IPS DF 4.7 (cell line): ENCODE measurements at regions not wholly inside any gene's neighbourhood (a gene's known extent, or its start where the extent isn't known, plus 50 kb on each side); places are given as distances from the start of the nearest gene placed in this dataset.
"Not testable (repeated sequence)": the region's sequence is repeated elsewhere in the genome, so short reads cannot be mapped to it uniquely, and the experiment has no call there.

ENCODE experiments used
- DNase-seq: peaks from one replicate; pipeline ENCODE4 v3.0.0-alpha.2; 2013; ENCODE audit warnings: low spot score; ENCODE audit errors: extremely low read depth

GRCh38 chr2:34734662-34735061 is 1135.6 kb upstream of the FAM98A start:
- DNase-seq: peak; percentile 58

DNA sequence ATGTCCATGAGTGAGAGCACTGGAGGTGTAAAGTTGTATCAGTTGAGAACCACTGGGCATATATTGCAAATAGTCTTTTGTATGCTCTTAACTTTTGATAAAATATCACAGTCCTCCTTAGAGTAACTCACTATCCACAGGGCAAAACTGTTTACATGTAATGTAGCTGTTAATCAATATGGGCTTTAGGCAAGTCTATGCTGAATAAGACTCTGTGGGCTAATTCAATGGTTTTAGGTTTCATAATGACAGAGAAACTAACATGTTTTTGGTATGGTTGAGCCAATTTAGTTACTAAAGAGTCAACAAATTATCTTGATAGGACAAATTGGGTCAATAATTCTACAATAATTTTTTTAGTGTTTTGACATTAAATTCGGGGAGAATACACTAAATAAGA is 1134.9 kb upstream of the FAM98A start:
- no peak for DNase-seq

DNA sequence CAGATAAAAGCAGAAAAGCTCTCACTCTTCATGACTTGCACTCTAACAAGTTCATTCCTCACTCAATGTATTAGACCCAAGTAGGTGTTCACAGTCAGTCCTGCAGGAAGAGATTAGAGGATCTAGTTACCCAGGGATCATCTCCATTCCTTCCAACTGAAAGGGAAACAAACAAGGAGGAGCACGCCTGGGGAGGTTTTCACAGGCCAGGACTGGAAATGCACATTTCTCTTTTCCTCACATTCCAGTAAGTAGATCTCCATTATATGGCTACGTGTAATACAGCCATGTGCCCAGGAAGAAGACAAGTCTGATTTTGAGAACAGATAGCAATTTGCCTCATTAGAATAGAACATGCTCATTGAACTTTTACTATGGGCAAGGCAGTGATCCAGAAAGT is 1132.2 kb upstream of the FAM98A start:
- DNase-seq: no peak

GRCh38 chr2:34729845-34730244 is 1130.7 kb upstream of the FAM98A start:
- no peak for DNase-seq

DNA sequence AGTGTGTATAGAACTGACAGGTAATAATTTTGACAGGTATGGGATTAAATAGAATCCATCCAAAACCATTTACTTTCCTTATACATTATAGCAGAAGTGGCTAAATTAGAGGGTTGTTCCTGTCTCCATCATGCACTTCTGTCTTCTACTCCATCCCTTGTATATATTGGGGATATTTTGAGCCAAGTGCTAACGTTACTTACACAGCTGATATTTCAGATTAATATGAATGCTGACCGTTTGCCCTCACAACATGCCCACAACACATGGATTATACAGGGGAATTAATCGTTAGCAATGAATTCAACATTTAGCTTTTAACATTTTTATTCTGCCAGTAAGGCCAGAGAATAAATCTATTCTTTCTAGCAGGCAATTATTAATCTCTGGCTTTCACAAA is 1125.0 kb upstream of the FAM98A start:
- DNase-seq: no peak

- no peak for DNase-seq
Observed at GRCh38 chr2:34723683-34724082, 1124.6 kb upstream of the FAM98A start.

DNA sequence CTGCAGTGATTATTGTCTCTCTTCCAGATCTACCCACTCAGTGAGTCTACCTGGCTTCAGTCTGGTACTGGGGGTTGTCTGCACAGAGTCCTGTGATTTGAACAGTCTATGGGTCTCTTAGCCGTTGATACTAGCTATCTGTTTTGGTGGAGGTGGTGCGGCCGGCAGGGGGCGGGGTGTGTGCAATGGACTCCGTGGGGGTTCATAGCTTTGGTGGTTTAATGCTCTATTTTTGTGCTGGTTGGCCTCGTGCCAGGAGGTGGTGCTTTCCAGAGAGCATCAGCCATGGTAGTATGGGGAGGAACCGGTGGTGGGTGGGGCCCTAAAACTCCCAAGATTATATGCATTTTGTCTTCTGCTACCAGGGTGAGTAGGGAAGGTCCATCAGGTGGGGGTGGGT is 1120.1 kb upstream of the FAM98A start:
- no peak for DNase-seq

DNA sequence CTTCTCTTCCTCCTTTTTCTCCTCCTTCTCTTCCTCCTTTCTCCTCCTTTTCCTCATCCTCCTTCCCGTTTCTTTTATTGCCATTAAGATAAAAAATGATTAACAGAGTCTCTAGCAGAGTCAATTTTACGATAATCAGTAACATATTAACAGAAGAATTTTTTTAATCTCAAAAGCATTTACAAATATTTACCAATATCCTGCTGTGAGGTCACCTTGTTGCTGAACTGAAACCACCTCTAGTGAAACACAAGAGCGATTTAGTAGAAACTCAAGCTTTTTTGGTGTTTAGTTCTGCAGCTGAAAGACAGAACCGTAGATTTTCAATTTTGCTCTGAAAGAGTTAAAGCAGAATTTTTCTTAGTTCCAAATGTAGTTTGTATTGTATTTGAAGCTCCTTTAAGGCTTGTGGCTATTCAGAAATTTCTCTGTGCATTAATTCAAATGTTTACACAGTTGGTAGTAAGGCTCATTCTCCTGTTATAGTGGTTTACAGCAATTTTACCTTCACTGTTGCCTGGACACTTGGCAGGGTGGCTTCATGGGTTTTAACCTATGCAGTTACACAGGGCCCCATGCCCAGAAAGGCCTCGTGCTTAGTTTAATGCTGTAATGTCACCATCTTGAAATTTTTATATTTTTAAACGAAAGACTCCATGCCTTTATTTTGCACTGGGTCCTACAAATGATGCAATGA is 1106.6 kb upstream of the FAM98A start:
- no peak for DNase-seq

GRCh38 chr2:34703292-34703691 is 1104.2 kb upstream of the FAM98A start:
- DNase-seq: no peak

DNA sequence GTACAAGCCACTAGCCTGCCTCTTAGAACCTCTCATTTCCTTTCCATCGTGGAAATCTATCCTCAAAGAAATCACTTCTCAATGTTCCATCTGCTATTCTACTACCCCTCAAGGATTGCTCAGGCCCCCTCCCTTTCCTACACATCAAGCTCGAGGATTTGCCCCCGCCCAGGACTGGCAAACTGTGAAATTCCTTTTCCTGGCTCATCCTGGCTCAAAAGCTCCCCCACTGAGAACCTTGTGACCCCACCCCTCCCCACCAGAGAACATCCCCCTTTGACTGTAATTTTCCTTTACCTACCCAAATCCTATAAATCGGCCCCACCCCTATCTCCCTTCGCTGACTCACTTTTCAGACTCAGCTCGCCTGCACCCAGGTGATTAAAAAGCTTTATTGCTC is 1103.3 kb upstream of the FAM98A start:
- DNase-seq: not testable (repeated sequence)

DNA sequence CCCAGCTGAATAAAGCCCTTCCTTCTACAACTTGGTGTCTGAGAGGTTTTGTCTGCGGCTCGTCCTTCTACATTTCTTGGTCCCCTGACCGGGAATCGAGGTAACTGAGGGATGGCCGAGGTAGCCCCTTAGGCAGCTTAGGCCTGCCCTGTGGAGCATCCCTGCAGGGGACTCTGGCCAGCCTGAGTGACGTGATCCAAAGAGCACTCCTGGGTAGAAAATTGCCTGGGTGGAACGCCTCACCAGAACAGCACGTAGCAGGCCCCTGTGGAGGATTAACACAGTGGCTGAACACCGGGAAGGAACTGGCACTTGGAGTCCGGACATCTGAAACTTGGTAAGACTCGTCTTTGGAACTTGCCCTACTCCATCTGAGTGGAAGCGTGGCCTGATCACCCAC is 1078.5 kb upstream of the FAM98A start:
- DNase-seq: not testable (repeated sequence)

DNA sequence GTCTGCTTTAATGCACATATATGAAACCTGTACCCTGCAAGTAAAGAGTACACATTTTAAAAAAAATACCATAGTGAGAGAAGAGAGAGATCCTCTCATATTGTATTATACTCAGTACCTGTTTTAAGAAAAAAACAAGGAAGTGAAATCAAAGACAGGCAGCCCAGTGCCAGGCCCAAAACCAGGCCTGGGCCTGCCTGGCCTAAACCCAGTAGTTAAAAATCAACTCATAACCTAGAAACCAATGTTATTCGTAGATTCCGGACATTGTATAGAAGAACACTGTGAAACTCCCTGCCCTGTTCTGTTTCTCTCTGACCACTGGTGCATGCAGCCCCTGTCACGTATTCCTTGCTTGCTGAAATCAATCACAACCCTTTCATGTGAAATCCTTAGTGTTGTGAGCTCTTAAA is 1078.0 kb upstream of the FAM98A start:
- DNase-seq: not testable (repeated sequence)

DNA sequence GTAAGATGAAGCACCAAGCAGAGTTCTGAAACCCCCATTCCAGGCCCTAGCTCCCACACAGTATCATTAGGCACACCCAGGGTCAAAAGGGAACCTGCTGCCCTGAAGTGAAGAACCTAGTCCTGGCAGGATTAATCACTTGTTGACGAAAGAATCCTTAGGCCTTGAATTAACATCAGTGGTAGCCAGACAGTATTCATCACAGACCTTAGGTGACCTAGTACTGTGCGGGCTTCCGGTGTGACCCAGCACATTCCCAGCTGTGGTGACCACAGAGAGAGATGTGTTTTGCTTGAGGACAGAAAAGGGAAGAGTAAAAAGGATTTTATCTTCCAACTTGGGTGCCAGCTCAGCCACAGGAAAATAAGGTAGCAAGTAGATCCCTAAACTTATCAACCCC is 1071.4 kb upstream of the FAM98A start:
- DNase-seq: no peak

DNA sequence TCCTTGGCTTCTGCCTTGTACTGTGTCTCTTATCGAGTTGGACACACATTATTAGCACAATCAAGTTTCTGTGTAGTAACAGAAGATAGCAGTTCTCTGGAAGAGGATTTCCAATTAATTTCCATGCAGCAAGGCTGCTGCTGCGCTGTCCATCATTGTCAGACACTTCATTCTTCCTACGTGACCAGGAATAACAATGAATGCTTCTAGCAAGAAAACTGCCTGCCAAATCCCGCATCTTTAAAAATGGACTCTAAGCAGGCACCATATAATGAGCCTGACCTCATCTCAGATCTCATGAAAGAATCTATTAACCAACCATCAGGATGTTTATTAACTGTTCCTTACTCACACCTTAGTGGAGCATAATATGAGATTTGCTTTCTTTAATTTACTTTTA is 1067.7 kb upstream of the FAM98A start:
- DNase-seq: no peak

DNA sequence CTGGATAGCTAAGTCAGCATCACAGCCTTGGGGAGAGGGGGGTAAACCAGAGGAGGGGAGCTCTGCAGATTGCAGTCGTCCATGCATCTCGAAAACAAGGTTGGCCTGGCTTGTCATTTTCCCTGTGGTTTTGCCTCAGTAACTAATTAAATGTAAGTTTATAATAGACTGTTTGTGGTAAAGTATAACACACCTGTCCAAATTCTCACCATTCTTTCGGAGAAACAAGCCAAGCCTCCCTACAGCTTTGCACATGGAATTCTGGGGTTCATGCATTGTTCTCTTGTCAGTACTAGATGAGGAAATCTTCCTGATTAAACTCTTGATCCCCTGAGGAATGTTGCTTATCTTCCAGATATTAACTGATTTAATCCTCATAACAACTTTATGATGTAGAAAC is 1065.2 kb upstream of the FAM98A start:
- DNase-seq: no peak

DNA sequence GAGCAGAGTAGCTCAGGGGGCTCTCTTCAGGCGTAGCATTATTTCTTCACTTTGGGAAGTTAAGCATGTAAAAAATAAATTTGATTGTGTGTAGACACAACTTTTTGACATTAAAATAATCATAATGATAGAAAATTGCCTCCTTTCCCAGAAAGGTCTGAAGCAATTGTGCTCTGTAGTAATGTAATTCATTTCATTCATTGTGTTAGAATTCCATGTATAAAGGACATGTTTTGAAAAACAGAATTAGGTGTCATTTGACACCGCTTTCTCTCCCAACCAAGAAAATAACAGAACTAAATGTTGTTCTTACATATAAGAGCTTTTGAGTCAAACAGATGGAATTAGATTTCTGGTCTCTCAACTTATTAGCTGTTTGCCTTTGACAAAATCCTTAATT is 1064.2 kb upstream of the FAM98A start:
- DNase-seq: no peak

DNA sequence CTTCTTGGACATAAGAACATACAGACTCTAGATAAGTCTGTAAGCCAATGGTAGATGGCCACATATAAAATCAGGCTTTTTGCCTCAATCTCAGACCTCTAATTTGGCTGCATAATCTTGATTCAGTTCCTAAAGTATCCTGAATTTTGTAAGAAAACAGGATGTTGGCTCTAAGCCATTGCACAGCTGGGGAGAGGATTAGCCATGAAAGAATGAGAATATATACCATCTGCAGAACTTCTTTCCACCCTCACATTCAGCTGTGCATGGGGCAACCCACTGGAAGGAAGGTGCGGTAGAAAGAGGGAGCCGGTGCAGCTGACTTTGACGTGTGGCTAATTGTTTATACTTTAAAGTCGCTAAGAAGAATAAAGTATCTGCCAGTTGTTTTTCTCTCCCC is 1061.6 kb upstream of the FAM98A start:
- DNase-seq: no peak

GRCh38 chr2:34656632-34657031 is 1057.5 kb upstream of the FAM98A start:
- no peak for DNase-seq

DNA sequence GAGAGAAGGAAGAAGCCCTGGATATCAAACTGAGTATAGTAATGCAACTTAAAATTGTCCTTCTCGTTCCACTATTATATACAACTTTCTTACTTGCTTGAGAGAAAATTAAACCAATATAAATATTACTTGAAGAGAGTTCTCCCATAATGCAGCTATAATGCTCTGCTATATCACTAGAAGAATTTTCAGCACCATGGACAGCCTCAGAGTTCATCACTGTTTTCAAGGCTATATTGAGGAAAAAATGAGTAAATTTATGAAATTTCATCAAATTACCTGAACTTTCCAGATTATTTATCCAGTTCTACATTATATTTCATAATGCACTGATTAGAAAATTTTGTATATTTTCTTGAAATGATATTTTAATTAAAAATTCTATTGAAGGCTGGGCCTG is 1053.5 kb upstream of the FAM98A start:
- no peak for DNase-seq

DNA sequence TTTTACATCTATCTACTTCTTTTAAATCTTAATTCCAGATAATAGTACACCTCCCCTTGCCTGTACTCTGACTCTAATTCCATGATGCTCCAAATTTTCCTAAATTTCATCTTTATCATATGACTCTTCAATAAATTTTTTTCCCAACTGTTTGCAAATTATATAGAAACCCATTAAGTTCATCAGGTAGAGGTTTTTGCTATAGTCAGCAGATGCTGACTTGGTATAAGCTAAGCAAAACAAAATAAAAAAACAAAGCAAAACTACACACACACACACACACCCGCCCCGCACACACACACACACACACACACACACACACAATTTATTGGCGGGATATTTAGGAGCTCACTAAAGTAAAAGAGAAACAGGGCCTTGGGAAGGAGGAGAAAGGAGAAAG is 1047.8 kb upstream of the FAM98A start:
- DNase-seq: no peak

DNA sequence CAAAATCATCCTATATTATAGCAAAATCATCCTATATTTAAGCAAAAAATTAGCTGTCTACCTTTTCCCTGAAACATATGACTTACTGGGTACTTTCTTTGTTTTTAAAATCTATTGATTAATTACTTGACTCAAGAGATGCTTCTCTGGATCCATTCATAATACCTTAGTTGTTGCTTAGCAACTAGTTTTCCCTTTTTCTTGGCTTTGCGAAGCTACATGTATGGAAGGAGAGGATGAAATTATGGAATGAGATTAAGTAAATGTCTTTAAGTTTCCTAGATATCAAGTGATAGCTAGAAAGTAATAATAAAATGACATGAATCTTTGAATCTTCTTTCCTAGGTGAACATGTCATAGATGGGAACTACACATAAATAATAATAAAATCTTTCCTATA is 1033.2 kb upstream of the FAM98A start:
- no peak for DNase-seq

- DNase-seq: no peak
Observed at GRCh38 chr2:34627003-34627402, 1027.9 kb upstream of the FAM98A start.

DNA sequence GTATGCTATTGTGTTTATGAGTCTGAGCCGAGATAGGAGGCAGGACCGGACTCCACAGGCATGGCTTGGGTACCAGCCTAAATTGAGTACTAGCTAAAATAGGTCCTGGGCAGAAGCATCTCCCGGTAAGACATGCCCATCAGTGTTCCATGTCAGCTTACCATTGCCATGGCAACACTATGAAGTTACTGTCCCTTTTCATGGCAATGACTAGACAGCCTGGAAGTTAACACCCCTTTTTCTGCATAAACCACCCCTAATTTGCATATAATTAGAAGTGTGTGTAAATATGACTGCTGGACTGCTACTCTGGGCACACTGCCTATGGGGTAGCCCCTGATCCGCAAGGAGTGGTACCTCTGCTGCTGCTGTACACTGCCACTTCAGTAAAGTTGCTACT is 1005.1 kb upstream of the FAM98A start:
- DNase-seq: no peak

- DNase-seq: no peak
Observed at GRCh38 chr2:34602262-34602661, 1003.2 kb upstream of the FAM98A start.
